Neuronal stem cell (in vitro differentiated cells): ENCODE measurements at regions not wholly inside any gene's neighbourhood (a gene's known extent, or its start where the extent isn't known, plus 50 kb on each side); places are given as distances from the start of the nearest gene placed in this dataset.

ENCODE experiments used
- DNase-seq: peaks from one replicate; pipeline ENCODE4 v3.0.0-alpha.2; 2013; ENCODE audit warnings: low spot score
- H2AFZ ChIP-seq: one replicate; pipeline ENCODE4 v1.6.1; 2013; ENCODE audit warnings: mild to moderate bottlenecking, low read length, inconsistent platforms
- H2AK5ac ChIP-seq: 2 replicates; pipeline ENCODE4 v1.6.1; 2013; ENCODE audit warnings: low read depth, mild to moderate bottlenecking, inconsistent platforms, low read length, moderate library complexity, mixed read lengths
- H2BK120ac ChIP-seq: 2 replicates; pipeline ENCODE4 v1.6.1; 2013; ENCODE audit warnings: low read depth, mild to moderate bottlenecking, inconsistent platforms, low read length, moderate library complexity, mixed read lengths
- H2BK12ac ChIP-seq: one replicate; pipeline ENCODE4 v1.6.1; 2013; ENCODE audit warnings: low read length, inconsistent platforms
- H2BK15ac ChIP-seq: 2 replicates; pipeline ENCODE4 v1.6.1; 2013; ENCODE audit warnings: mild to moderate bottlenecking, low read length, inconsistent platforms, mixed read lengths
- H2BK5ac ChIP-seq: one replicate; pipeline ENCODE4 v1.6.1; 2013; ENCODE audit warnings: inconsistent platforms, mild to moderate bottlenecking, low read length, moderate library complexity
- H3K14ac ChIP-seq: one replicate; pipeline ENCODE4 v1.6.1; 2013; ENCODE audit warnings: low read length, inconsistent platforms
- H3K18ac ChIP-seq: 2 replicates; pipeline ENCODE4 v1.6.1; 2013; ENCODE audit warnings: low read length, inconsistent platforms
- H3K23ac ChIP-seq: 2 replicates; pipeline ENCODE4 v1.6.1; 2013; ENCODE audit warnings: low read depth, mild to moderate bottlenecking, mixed read lengths, low read length, inconsistent platforms; ENCODE audit not compliant: poor library complexity
- H3K27ac ChIP-seq: replicated peaks from 3 replicates; pipeline ENCODE4 v1.5.1; 2013; ENCODE audit warnings: low read length, inconsistent platforms
- H3K27me3 ChIP-seq, 3 experiments: 2 replicates each; pipeline ENCODE4 v1.6.1; 2013; ENCODE audit warnings: low read length in 3 of 3, mild to moderate bottlenecking in 2 of 3, inconsistent platforms in 1 of 3, low read depth in 1 of 3, mixed read lengths in 1 of 3, moderate library complexity in 1 of 3; ENCODE audit not compliant: control insufficient read depth in 3 of 3, insufficient read depth in 3 of 3
- H3K36me3 ChIP-seq, 2 donors: replicated peaks in 1 of 2; 2 replicates each; pipeline ENCODE4 v1.6.1; 2013; ENCODE audit warnings: low read length in 2 of 2; ENCODE audit not compliant: control insufficient read depth in 2 of 2, insufficient read depth in 2 of 2
- H3K4ac ChIP-seq: 2 replicates; pipeline ENCODE4 v1.6.1; 2013; ENCODE audit warnings: inconsistent platforms, mild to moderate bottlenecking, low read length, moderate library complexity
- H3K4me1 ChIP-seq, 2 donors: 1 replicate in 1 of 2; 2 replicates in 1 of 2; pipeline ENCODE4 v1.6.1; 2013; ENCODE audit warnings: low read length in 2 of 2, low read depth in 1 of 2; ENCODE audit not compliant: control insufficient read depth in 2 of 2, insufficient read depth in 1 of 2
- H3K4me2 ChIP-seq: one replicate; pipeline ENCODE4 v1.6.1; 2013; ENCODE audit warnings: mild to moderate bottlenecking, low read length, inconsistent platforms; ENCODE audit not compliant: insufficient read depth, poor library complexity, severe bottlenecking
- H3K4me3 ChIP-seq, 2 donors: 2 replicates each; pipeline ENCODE4 v1.5.1; 2013; ENCODE audit warnings: low read length in 2 of 2, mild to moderate bottlenecking in 2 of 2, inconsistent platforms in 1 of 2, moderate library complexity in 1 of 2
- H3K79me1 ChIP-seq: one replicate; pipeline ENCODE4 v1.6.1; 2013; ENCODE audit warnings: low read depth, mild to moderate bottlenecking, inconsistent platforms, low read length, moderate library complexity
- H3K9ac ChIP-seq: one replicate; pipeline ENCODE4 v1.6.1; 2013; ENCODE audit warnings: mild to moderate bottlenecking, low read depth, low read length, inconsistent platforms; ENCODE audit not compliant: poor library complexity
- H3K9me3 ChIP-seq, 2 donors: replicated peaks in 1 of 2; 2 replicates each; pipeline versions ENCODE3 to v1.6.1; 2013; ENCODE audit warnings: low read length in 2 of 2, mild to moderate bottlenecking in 2 of 2, inconsistent platforms in 1 of 2, low read depth in 1 of 2, mixed read lengths in 1 of 2, moderate library complexity in 1 of 2; ENCODE audit not compliant: control insufficient read depth in 2 of 2, insufficient read depth in 1 of 2
- H4K8ac ChIP-seq: one replicate; pipeline ENCODE4 v1.6.1; 2013; ENCODE audit warnings: low read depth, mild to moderate bottlenecking, inconsistent platforms, low read length, moderate library complexity
- H4K91ac ChIP-seq: one replicate; pipeline ENCODE4 v1.6.1; 2013; ENCODE audit warnings: low read length, low read depth, mild to moderate bottlenecking, inconsistent platforms; ENCODE audit not compliant: poor library complexity
- WGBS, 2 donors: extraction: QIAGEN DNeasy Blood & Tissue Kit; methylation state at CpG; one replicate each; pipeline ENCODE4 v1.1.7; 2013; ENCODE audit warnings: missing lambda C conversion rate in 2 of 2, mixed read lengths in 1 of 2; ENCODE audit not compliant: insufficient read length in 2 of 2, insufficient replicate concordance in 1 of 2; ENCODE audit errors: extremely low coverage in 2 of 2; 5-methylcytosine and 5-hydroxymethylcytosine counted together

- Histone ChIP-seq H3K4me3 (no peak overlapping the region), H2BK120ac (no peak overlapping the region), H2BK5ac (no peak overlapping the region), H3K36me3 (no peaks in the 10 kb centered on the region), H3K18ac (no peak overlapping the region), H3K14ac (no peak overlapping the region), H3K27me3 (no peaks in the 10 kb centered on the region), H3K4me1 (peaks cover 0 to 2% of the 10 kb centered on the region in 2 donors), H4K91ac (no peak overlapping the region), H2BK15ac (no peak overlapping the region), H2AFZ (no peak overlapping the region), H3K23ac (no peak overlapping the region), H3K9me3 (no peaks in the 10 kb centered on the region), H3K79me1 (no peaks in the 10 kb centered on the region), H3K4ac (no peak overlapping the region), H3K4me2 (no peak overlapping the region), H3K27ac (no peak overlapping the region), H4K8ac (no peak overlapping the region), H3K9ac (no peak overlapping the region), H2BK12ac (no peak overlapping the region), H2AK5ac (no peak overlapping the region)
- no CpG with 5 or more reads among the region's 1 CpG for WGBS, 2 donors
- DNase-seq = no peak
These were observed 110.3 kb upstream of the IPO5 start for GRCh38 chr13:97843189-97843588.

GRCh38 chr13:97844151-97844550 is 109.3 kb upstream of the IPO5 start:
- Histone ChIP-seq H2BK15ac (no peak overlapping the region), H3K79me1 (no peaks in the 10 kb centered on the region), H3K14ac (no peak overlapping the region), H3K18ac (no peak overlapping the region), H4K8ac (no peak overlapping the region), H3K4me1 (peaks cover 0 to 2% of the 10 kb centered on the region in 2 donors), H2BK5ac (no peak overlapping the region), H3K36me3 (no peaks in the 10 kb centered on the region), H4K91ac (no peak overlapping the region), H3K27me3 (no peaks in the 10 kb centered on the region), H3K9me3 (no peaks in the 10 kb centered on the region), H3K4me3 (no peak overlapping the region), H3K9ac (no peak overlapping the region), H3K23ac (no peak overlapping the region), H3K4ac (no peak overlapping the region), H2BK120ac (no peak overlapping the region), H3K27ac (no peak overlapping the region), H2AFZ (no peak overlapping the region), H2BK12ac (no peak overlapping the region), H2AK5ac (no peak overlapping the region), H3K4me2 (no peak overlapping the region)
- DNase-seq = no peak
- WGBS, 2 donors = no CpG with 5 or more reads among the region's 5 CpGs

GRCh38 chr13:97848886-97849285 is 104.6 kb upstream of the IPO5 start:
- no peaks in the 10 kb centered on the region for H3K36me3 ChIP-seq
- no peak overlapping the region for H2AK5ac ChIP-seq
- no peak overlapping the region for H2BK15ac ChIP-seq
- no peak overlapping the region for H3K14ac ChIP-seq
- H3K79me1 ChIP-seq = no peaks in the 10 kb centered on the region
- no peak overlapping the region for H4K91ac ChIP-seq
- H4K8ac ChIP-seq = no peak overlapping the region
- H3K27ac ChIP-seq = no peak overlapping the region
- no peaks in the 10 kb centered on the region for H3K9me3 ChIP-seq
- no peak overlapping the region for H3K23ac ChIP-seq
- H2BK12ac ChIP-seq = no peak overlapping the region
- H2BK5ac ChIP-seq = no peak overlapping the region
- no peak overlapping the region for H3K4ac ChIP-seq
- no peak overlapping the region for H3K4me2 ChIP-seq
- H3K9ac ChIP-seq = no peak overlapping the region
- no peak overlapping the region for H2BK120ac ChIP-seq
- no peak overlapping the region for H3K18ac ChIP-seq
- H3K27me3 ChIP-seq = no peaks in the 10 kb centered on the region
- DNase-seq = no peak
- no peak overlapping the region for H2AFZ ChIP-seq
- no peak overlapping the region for H3K4me3 ChIP-seq
- no CpG with 5 or more reads among the region's 3 CpGs for WGBS, 2 donors
- H3K4me1 ChIP-seq = peaks cover 0 to 2% of the 10 kb centered on the region in 2 donors

- Histone ChIP-seq H4K91ac (no peak overlapping the region), H3K4me3 (no peak overlapping the region), H3K4ac (no peak overlapping the region), H2BK15ac (no peak overlapping the region), H2AFZ (no peak overlapping the region), H4K8ac (no peak overlapping the region), H3K9ac (no peak overlapping the region), H3K18ac (no peak overlapping the region), H3K36me3 (no peaks in the 10 kb centered on the region), H3K27ac (no peak overlapping the region), H2AK5ac (no peak overlapping the region), H3K14ac (no peak overlapping the region), H3K9me3 (no peaks in the 10 kb centered on the region), H3K79me1 (no peaks in the 10 kb centered on the region), H3K23ac (no peak overlapping the region), H3K4me1 (no peaks in the 10 kb centered on the region), H3K27me3 (no peaks in the 10 kb centered on the region), H2BK120ac (no peak overlapping the region), H2BK5ac (no peak overlapping the region), H3K4me2 (no peak overlapping the region), H2BK12ac (no peak overlapping the region)
- WGBS, 2 donors = no CpG with 5 or more reads among the region's 4 CpGs
- peak; percentile 4 for DNase-seq
These were observed 104.2 kb upstream of the IPO5 start for GRCh38 chr13:97849305-97849704.
